ENCODE measurements at regions not wholly inside any gene's neighbourhood (a gene's known extent, or its start where the extent isn't known, plus 50 kb on each side); places are given as distances from the start of the nearest gene placed in this dataset.
"Not testable (repeated sequence)": the region's sequence is repeated elsewhere in the genome, so short reads cannot be mapped to it uniquely, and the experiment has no call there.

- Histone ChIP-seq H3K27ac (ENCODE audit: low read depth, low read length) (no peak overlapping the region), H3K36me3 (ENCODE audit: control insufficient read depth, insufficient read depth, low read length) (no peaks in the 10 kb centered on the region), H3K9ac (ENCODE audit: low read length) (no peak overlapping the region), H3K27me3 (ENCODE audit: control insufficient read depth, insufficient read depth, low read length) (no peaks in the 10 kb centered on the region), H3K4me1 (ENCODE audit: control insufficient read depth, insufficient read depth, low read length) (no peaks in the 10 kb centered on the region), H3K4me3 (ENCODE audit: low read length) (no peak overlapping the region)
These were observed 816.4 kb downstream of the SOCS6 start for GRCh38 chr18:71105078-71105819.

- no peak overlapping the region for H3K9ac ChIP-seq (ENCODE audit: low read length)
- no peak overlapping the region for H3K27ac ChIP-seq (ENCODE audit: low read depth, low read length)
- no peaks in the 10 kb centered on the region for H3K27me3 ChIP-seq (ENCODE audit: control insufficient read depth, insufficient read depth, low read length)
- no peak overlapping the region for H3K4me3 ChIP-seq (ENCODE audit: low read length)
- H3K36me3 ChIP-seq (ENCODE audit: control insufficient read depth, insufficient read depth, low read length) = no peaks in the 10 kb centered on the region
- H3K4me1 ChIP-seq (ENCODE audit: control insufficient read depth, insufficient read depth, low read length) = no peaks in the 10 kb centered on the region
These were observed 790.8 kb downstream of the SOCS6 start for GRCh38 chr18:71079606-71080005.

GRCh38 chr18:71077451-71077850 is 788.6 kb downstream of the SOCS6 start:
- Histone ChIP-seq H3K27ac (ENCODE audit: low read depth, low read length) (no peak overlapping the region), H3K4me3 (ENCODE audit: low read length) (no peak overlapping the region), H3K36me3 (ENCODE audit: control insufficient read depth, insufficient read depth, low read length) (no peaks in the 10 kb centered on the region), H3K4me1 (ENCODE audit: control insufficient read depth, insufficient read depth, low read length) (no peaks in the 10 kb centered on the region), H3K27me3 (ENCODE audit: control insufficient read depth, insufficient read depth, low read length) (no peaks in the 10 kb centered on the region), H3K9ac (ENCODE audit: low read length) (no peak overlapping the region)

- H3K27me3 ChIP-seq (ENCODE audit: control insufficient read depth, insufficient read depth, low read length) = no peaks in the 10 kb centered on the region
These were observed 786.3 kb downstream of the SOCS6 start for GRCh38 chr18:71075147-71075546.

GRCh38 chr18:71068338-71068737 is 779.5 kb downstream of the SOCS6 start:
- no peak overlapping the region for H3K27ac ChIP-seq (ENCODE audit: low read depth, low read length)
- H3K9ac ChIP-seq (ENCODE audit: low read length) = no peak overlapping the region
- no peaks in the 10 kb centered on the region for H3K36me3 ChIP-seq (ENCODE audit: control insufficient read depth, insufficient read depth, low read length)
- H3K4me1 ChIP-seq (ENCODE audit: control insufficient read depth, insufficient read depth, low read length) = no peaks in the 10 kb centered on the region
- no peak overlapping the region for H3K4me3 ChIP-seq (ENCODE audit: low read length)
- H3K27me3 ChIP-seq (ENCODE audit: control insufficient read depth, insufficient read depth, low read length) = no peaks in the 10 kb centered on the region

More at GRCh38 chr18:71075147-71075546, 786.3 kb downstream of the SOCS6 start:
- no peaks in the 10 kb centered on the region for H3K4me1 ChIP-seq (ENCODE audit: control insufficient read depth, insufficient read depth, low read length)
- H3K27ac ChIP-seq (ENCODE audit: low read depth, low read length) = no peak overlapping the region
- H3K36me3 ChIP-seq (ENCODE audit: control insufficient read depth, insufficient read depth, low read length) = no peaks in the 10 kb centered on the region
- no peak overlapping the region for H3K9ac ChIP-seq (ENCODE audit: low read length)
- no peak overlapping the region for H3K4me3 ChIP-seq (ENCODE audit: low read length)

GRCh38 chr18:71049893-71050292 is 761.0 kb downstream of the SOCS6 start:
- Histone ChIP-seq H3K4me3 (ENCODE audit: low read length) (no peak overlapping the region), H3K36me3 (ENCODE audit: control insufficient read depth, insufficient read depth, low read length) (no peaks in the 10 kb centered on the region), H3K4me1 (ENCODE audit: control insufficient read depth, insufficient read depth, low read length) (no peaks in the 10 kb centered on the region), H3K9ac (ENCODE audit: low read length) (no peak overlapping the region), H3K27ac (ENCODE audit: low read depth, low read length) (no peak overlapping the region), H3K27me3 (ENCODE audit: control insufficient read depth, insufficient read depth, low read length) (no peaks in the 10 kb centered on the region)

GRCh38 chr18:71047882-71048281 is 759.0 kb downstream of the SOCS6 start:
- Histone ChIP-seq H3K27ac (ENCODE audit: low read depth, low read length) (no peak overlapping the region), H3K27me3 (ENCODE audit: control insufficient read depth, insufficient read depth, low read length) (no peaks in the 10 kb centered on the region), H3K9ac (ENCODE audit: low read length) (no peak overlapping the region), H3K36me3 (ENCODE audit: control insufficient read depth, insufficient read depth, low read length) (no peaks in the 10 kb centered on the region), H3K4me1 (ENCODE audit: control insufficient read depth, insufficient read depth, low read length) (no peaks in the 10 kb centered on the region), H3K4me3 (ENCODE audit: low read length) (no peak overlapping the region)

GRCh38 chr18:71045331-71046065 is 756.7 kb downstream of the SOCS6 start:
- no peak overlapping the region for H3K9ac ChIP-seq (ENCODE audit: low read length)
- H3K27ac ChIP-seq (ENCODE audit: low read depth, low read length) = no peak overlapping the region
- no peak overlapping the region for H3K4me3 ChIP-seq (ENCODE audit: low read length)
- H3K4me1 ChIP-seq (ENCODE audit: control insufficient read depth, insufficient read depth, low read length) = no peaks in the 10 kb centered on the region
- no peaks in the 10 kb centered on the region for H3K27me3 ChIP-seq (ENCODE audit: control insufficient read depth, insufficient read depth, low read length)
- H3K36me3 ChIP-seq (ENCODE audit: control insufficient read depth, insufficient read depth, low read length) = no peaks in the 10 kb centered on the region

GRCh38 chr18:71040161-71040560 is 751.3 kb downstream of the SOCS6 start:
- no peak overlapping the region for H3K9ac ChIP-seq (ENCODE audit: low read length)
- H3K27ac ChIP-seq (ENCODE audit: low read depth, low read length) = no peak overlapping the region
- no peaks in the 10 kb centered on the region for H3K36me3 ChIP-seq (ENCODE audit: control insufficient read depth, insufficient read depth, low read length)
- no peaks in the 10 kb centered on the region for H3K27me3 ChIP-seq (ENCODE audit: control insufficient read depth, insufficient read depth, low read length)
- no peaks in the 10 kb centered on the region for H3K4me1 ChIP-seq (ENCODE audit: control insufficient read depth, insufficient read depth, low read length)
- H3K4me3 ChIP-seq (ENCODE audit: low read length) = no peak overlapping the region

GRCh38 chr18:71038196-71038595 is 749.4 kb downstream of the SOCS6 start:
- no peaks in the 10 kb centered on the region for H3K36me3 ChIP-seq (ENCODE audit: control insufficient read depth, insufficient read depth, low read length)
- no peaks in the 10 kb centered on the region for H3K27me3 ChIP-seq (ENCODE audit: control insufficient read depth, insufficient read depth, low read length)
- H3K9ac ChIP-seq (ENCODE audit: low read length) = no peak overlapping the region
- H3K4me3 ChIP-seq (ENCODE audit: low read length) = no peak overlapping the region
- no peaks in the 10 kb centered on the region for H3K4me1 ChIP-seq (ENCODE audit: control insufficient read depth, insufficient read depth, low read length)
- no peak overlapping the region for H3K27ac ChIP-seq (ENCODE audit: low read depth, low read length)

GRCh38 chr18:71036783-71037182 is 747.9 kb downstream of the SOCS6 start:
- H3K27ac ChIP-seq (ENCODE audit: low read depth, low read length) = no peak overlapping the region
- no peaks in the 10 kb centered on the region for H3K27me3 ChIP-seq (ENCODE audit: control insufficient read depth, insufficient read depth, low read length)
- H3K4me3 ChIP-seq (ENCODE audit: low read length) = no peak overlapping the region
- H3K9ac ChIP-seq (ENCODE audit: low read length) = no peak overlapping the region
- H3K36me3 ChIP-seq (ENCODE audit: control insufficient read depth, insufficient read depth, low read length) = no peaks in the 10 kb centered on the region
- H3K4me1 ChIP-seq (ENCODE audit: control insufficient read depth, insufficient read depth, low read length) = no peaks in the 10 kb centered on the region

- not testable (repeated sequence) for H3K36me3 ChIP-seq (ENCODE audit: control insufficient read depth, insufficient read depth, low read length); H3K4me3 ChIP-seq (ENCODE audit: low read length); H3K9ac ChIP-seq (ENCODE audit: low read length); H3K4me1 ChIP-seq (ENCODE audit: control insufficient read depth, insufficient read depth, low read length); H3K27me3 ChIP-seq (ENCODE audit: control insufficient read depth, insufficient read depth, low read length); H3K27ac ChIP-seq (ENCODE audit: low read depth, low read length)
These were observed 742.7 kb downstream of the SOCS6 start for GRCh38 chr18:71031296-71032191.
